Activated T-cell treated with anti-CD3 and anti-CD28 coated beads, Interleukin-2, amount 50 U/mL, for 72 hours (primary cell): ENCODE measurements at regions not wholly inside any gene's neighbourhood (a gene's known extent, or its start where the extent isn't known, plus 50 kb on each side); places are given as distances from the start of the nearest gene placed in this dataset.
"Not testable (repeated sequence)": the region's sequence is repeated elsewhere in the genome, so short reads cannot be mapped to it uniquely, and the experiment has no call there.

ENCODE experiments used
- ATAC-seq, 2 donors: fragments of 150-1000 bp; cut with Tn5 transposase; replicated peaks in 1 of 2; 2 replicates each; pipeline ENCODE4 v1.10.0; 2021; ENCODE audit warnings: moderate library complexity in 2 of 2, mild to moderate bottlenecking in 1 of 2
- DNase-seq, 2 donors: peaks; one replicate each; pipeline ENCODE4 v3.0.0; 2021 to 2022; ENCODE audit warnings: mixed read lengths in 1 of 2
- H3K27ac Mint-ChIP-seq: one replicate; pipeline ENCODE4 v1.8.0; 2022; ENCODE audit warnings: mild to moderate bottlenecking, moderate library complexity, mixed read lengths
- H3K27me3 Mint-ChIP-seq: one replicate; pipeline ENCODE4 v1.8.0; 2022; ENCODE audit warnings: low read depth, mixed read lengths
- H3K36me3 Mint-ChIP-seq, 2 donors: one replicate each; pipeline ENCODE4 v1.8.0; 2022; ENCODE audit warnings: mixed read lengths in 2 of 2, mild to moderate bottlenecking in 1 of 2; ENCODE audit not compliant: insufficient read depth in 2 of 2
- H3K4me1 Mint-ChIP-seq: one replicate; pipeline ENCODE4 v1.8.0; 2022; ENCODE audit warnings: low read depth, mixed read lengths
- H3K4me3 Mint-ChIP-seq, 2 donors: one replicate each; pipeline ENCODE4 v1.8.0; 2022; ENCODE audit warnings: mild to moderate bottlenecking in 2 of 2, mixed read lengths in 2 of 2, moderate library complexity in 2 of 2
- H3K9me3 Mint-ChIP-seq, 2 donors: one replicate each; pipeline ENCODE4 v1.8.0; 2022; ENCODE audit warnings: mixed read lengths in 2 of 2

DNA sequence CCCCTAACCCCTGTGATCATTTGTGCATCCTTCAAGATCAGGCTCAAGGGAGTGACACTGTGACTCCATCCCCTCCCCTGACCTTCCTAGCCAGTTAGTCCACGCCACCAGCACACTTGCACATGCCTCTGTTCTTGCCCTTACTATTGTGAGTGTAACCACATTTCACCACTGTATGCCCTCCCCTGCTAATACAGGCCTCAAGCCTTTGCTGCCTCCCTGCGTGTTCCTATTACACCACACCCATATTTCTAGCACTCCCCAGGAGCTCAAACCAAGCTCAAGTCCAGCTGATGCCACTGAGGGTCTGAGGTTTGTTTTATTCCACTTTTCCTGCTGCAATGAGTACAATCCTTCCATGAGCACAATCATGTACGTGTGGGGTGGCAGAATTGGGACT lies 119.3 kb upstream of the FOXN2 start:
- Mint-ChIP-seq H3K4me1 (peaks cover 1% of the 10 kb centered on the region), H3K9me3 (no peaks in the 10 kb centered on the region), H3K27ac (no peak overlapping the region), H3K36me3 (no peaks in the 10 kb centered on the region), H3K27me3 (no peaks in the 10 kb centered on the region), H3K4me3 (no peak overlapping the region)
- DNase-seq = no peak
- ATAC-seq = no peak

DNA sequence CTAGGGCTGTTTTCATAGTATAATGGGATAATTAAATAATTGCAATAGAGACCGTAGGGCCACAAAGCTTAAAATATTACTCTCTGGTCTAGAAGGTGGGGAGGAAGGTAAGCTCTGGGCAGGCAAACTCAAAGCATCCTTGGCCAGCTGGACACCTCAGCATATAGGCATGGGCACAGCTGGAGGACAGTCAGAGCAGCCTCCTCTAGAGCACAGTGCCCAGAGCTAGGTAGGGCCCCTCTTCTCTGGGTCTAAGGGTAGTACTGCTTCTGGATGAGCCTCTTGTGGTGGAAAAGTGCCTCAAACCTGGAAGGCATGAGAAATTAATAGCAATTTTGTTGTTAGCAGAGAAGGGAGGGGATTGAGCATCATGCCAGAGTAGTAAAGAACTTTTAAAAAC lies 116.9 kb upstream of the FOXN2 start:
- ATAC-seq (no peak), DNase-seq (no peak)
- no peak overlapping the region for H3K27ac Mint-ChIP-seq
- H3K9me3 Mint-ChIP-seq = no peaks in the 10 kb centered on the region
- H3K4me3 Mint-ChIP-seq = no peak overlapping the region
- no peaks in the 10 kb centered on the region for H3K36me3 Mint-ChIP-seq
- H3K4me1 Mint-ChIP-seq = peaks cover 10% of the 10 kb centered on the region
- H3K27me3 Mint-ChIP-seq = no peaks in the 10 kb centered on the region

DNA sequence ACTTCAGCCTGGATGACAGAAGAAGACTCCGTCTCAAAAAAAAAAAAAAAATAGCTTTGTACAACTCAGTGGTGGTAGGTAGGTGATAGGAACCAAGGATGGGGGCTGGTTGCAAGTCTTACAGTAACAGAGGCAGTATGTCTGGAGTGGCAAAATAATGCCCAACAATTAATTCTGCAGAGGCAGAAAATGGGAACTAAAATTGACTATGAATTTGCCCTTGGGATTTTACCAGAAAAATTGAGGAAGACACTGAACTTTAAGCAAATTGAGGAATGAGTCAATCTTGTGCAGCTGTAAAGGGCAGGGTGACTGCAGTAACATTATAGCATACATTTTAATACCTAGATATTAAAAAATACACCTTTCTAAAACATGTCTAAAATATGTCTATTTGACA lies 116.1 kb upstream of the FOXN2 start:
- no peak for DNase-seq
- peaks cover 10% of the 10 kb centered on the region for H3K4me1 Mint-ChIP-seq
- ATAC-seq = no peak
- H3K9me3 Mint-ChIP-seq = no peaks in the 10 kb centered on the region
- H3K4me3 Mint-ChIP-seq = no peak overlapping the region
- H3K36me3 Mint-ChIP-seq = no peaks in the 10 kb centered on the region
- H3K27ac Mint-ChIP-seq = no peak overlapping the region
- no peaks in the 10 kb centered on the region for H3K27me3 Mint-ChIP-seq

DNA sequence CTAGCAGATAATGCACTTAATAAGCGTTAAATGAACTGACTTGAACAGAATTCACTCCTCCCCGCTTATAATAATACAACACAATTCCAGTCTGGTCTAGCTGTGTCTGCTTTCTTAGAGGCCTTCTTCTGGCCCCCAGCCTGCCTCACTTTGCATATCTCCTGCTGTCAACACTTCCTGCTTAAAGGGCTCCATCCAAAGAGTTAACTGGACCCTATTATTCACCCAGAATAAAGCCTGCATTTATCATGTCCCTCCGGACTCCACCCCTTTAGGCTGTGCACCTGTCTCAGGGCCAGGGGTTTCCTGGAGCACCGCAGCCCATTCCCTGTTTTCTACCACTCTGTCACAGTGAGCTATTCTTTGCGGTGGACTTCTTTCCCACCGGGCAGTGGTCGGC lies 115.4 kb upstream of the FOXN2 start:
- DNase-seq (no peak), ATAC-seq (no peak)
- Mint-ChIP-seq H3K36me3 (no peaks in the 10 kb centered on the region), H3K4me1 (peaks cover 10% of the 10 kb centered on the region), H3K4me3 (no peak overlapping the region), H3K9me3 (no peaks in the 10 kb centered on the region), H3K27me3 (no peaks in the 10 kb centered on the region), H3K27ac (no peak overlapping the region)

DNA sequence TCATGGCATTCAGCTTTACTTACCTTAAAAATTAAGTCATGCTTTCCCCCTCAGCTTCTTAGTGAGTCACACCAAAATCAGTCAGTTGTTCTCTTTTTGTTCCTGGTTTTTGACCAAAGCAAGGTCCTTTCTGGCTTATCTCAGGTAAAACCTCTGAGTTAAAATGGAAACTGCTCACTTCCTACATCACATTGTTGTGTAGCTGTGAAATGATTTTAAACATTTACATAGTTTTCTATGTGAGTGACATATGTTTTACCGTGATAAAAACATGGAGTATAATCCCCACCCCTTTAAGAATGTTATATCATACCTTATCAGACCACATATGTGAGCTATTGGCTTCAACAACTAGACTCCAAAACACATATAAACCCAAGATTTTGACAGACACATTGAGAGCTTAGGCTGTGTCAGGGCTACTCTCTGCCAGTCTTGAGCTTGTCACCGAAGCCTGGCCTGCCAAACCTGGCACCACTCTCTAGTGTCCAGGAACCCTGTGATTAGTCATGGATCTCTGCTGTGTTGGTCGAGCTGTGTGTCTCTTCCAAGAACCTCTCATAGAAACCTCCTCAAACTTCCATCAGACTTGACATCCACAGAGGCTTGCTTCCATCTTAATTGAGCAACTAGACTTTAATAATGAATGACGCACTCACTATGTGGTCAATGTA lies 113.7 kb upstream of the FOXN2 start:
- no peak overlapping the region for H3K4me3 Mint-ChIP-seq
- no peak for ATAC-seq
- peaks cover 14% of the 10 kb centered on the region for H3K4me1 Mint-ChIP-seq
- H3K36me3 Mint-ChIP-seq = no peaks in the 10 kb centered on the region
- no peak for DNase-seq
- H3K27me3 Mint-ChIP-seq = no peaks in the 10 kb centered on the region
- no peak overlapping the region for H3K27ac Mint-ChIP-seq
- H3K9me3 Mint-ChIP-seq = no peaks in the 10 kb centered on the region

DNA sequence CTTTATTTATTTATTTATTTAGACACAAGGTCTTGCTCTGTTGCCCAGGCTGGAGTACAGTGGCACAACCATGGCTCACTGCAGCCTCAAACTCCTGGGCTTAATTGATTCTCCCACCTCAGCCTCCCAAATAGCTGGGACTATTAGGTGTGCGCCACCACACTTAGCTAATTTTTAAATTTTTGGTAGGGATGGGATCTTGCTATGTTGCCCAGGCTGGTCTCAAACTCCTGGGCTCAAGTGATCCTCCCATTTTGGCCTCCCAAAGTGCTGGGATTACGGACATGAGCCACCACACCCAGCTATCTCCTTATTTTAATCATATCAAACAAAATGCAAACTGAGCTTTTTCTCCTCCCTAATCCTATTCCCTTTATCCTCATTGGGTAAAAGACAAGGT lies 113.0 kb upstream of the FOXN2 start:
- not testable (repeated sequence) for DNase-seq, H3K36me3 Mint-ChIP-seq, H3K27ac Mint-ChIP-seq, H3K4me3 Mint-ChIP-seq, ATAC-seq, H3K9me3 Mint-ChIP-seq, H3K27me3 Mint-ChIP-seq
- peaks cover 20% of the 10 kb centered on the region for H3K4me1 Mint-ChIP-seq

DNA sequence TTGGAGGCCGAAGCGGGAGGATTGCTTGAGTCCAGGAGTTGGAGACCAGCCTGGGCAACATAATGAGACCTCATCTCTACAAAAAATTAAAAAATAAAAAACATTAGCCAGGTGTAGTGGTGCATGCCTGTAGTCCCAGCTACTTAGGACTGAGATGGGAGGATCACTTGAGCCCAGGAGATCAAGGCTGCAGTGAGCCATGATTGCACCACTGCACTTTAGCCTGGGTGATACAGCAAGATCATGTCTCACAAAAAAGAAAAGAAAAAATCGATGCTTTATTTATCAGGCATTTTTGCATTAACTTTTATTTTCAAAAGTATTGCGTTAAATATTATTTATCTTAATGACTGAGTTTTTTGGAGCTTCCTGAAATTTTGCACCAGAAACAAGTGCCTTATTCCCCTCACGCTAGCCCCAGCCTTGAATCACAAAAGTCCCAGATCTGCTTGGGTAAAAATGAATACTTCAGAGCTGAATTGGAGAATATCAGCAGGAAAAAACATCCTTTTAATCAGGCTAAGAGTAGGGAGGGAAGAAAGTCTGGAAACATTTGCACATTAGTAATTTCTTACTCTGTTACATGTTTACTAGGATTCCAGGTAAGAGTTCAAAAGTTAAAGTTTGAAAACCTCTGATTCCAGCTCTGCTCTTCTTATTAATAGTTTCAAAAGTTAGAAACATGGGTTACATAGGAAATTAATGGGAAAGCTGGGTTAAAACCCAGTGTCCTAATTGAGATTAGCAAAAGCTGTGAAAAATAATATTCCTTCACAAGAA lies 111.4 kb upstream of the FOXN2 start:
- Mint-ChIP-seq H3K9me3 (no peaks in the 10 kb centered on the region), H3K36me3 (no peaks in the 10 kb centered on the region), H3K27me3 (no peaks in the 10 kb centered on the region), H3K4me3 (no peak overlapping the region), H3K4me1 (peaks cover 20% of the 10 kb centered on the region), H3K27ac (no peak overlapping the region)
- no peak for ATAC-seq
- DNase-seq = no peak

DNA sequence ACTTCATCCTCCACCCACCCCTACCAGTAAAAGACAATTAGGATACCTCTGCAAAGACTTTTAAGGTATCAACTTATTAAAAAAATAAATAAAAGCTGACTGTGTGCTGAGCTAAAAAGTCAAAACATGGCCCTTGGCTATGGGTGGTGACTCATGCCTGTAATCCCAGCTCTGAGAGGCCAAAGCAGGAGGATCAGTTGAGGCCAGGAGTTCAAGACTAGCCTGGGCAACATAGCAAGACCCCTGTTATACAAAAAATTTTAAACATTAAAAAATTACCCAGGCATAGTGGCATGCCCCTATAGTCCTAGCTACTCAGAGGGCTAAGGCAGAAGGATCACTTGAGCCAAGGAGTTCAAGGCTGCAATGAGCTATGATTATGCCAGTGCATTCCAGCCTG lies 110.8 kb upstream of the FOXN2 start:
- no peak overlapping the region for H3K4me3 Mint-ChIP-seq
- ATAC-seq (no peak), DNase-seq (no peak)
- no peaks in the 10 kb centered on the region for H3K9me3 Mint-ChIP-seq
- H3K27ac Mint-ChIP-seq = no peak overlapping the region
- H3K4me1 Mint-ChIP-seq = peaks cover 20% of the 10 kb centered on the region
- no peaks in the 10 kb centered on the region for H3K36me3 Mint-ChIP-seq
- H3K27me3 Mint-ChIP-seq = no peaks in the 10 kb centered on the region

DNA sequence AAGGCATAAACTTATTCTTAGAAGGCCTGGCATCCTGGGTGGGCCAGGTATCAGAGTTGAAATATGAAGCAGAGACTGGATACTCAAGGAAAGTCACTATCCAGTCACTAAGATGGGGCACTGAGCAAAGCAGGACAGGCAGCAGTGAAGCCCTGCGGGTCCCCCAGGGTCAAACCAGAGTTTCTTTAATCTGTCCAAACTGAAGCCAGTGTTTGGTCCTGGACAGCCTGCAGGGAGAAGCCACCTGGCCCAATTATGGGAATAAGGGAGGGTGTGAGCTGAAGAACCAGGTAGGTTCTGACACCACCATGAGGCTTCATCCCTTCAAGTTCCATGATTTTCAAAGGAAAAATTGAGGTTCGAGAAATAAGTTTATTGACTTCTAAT lies 109.7 kb upstream of the FOXN2 start:
- H3K9me3 Mint-ChIP-seq = no peaks in the 10 kb centered on the region
- DNase-seq = no peak
- H3K4me1 Mint-ChIP-seq = peaks cover 31% of the 10 kb centered on the region
- no peak for ATAC-seq
- H3K4me3 Mint-ChIP-seq = no peak overlapping the region
- no peaks in the 10 kb centered on the region for H3K36me3 Mint-ChIP-seq
- H3K27ac Mint-ChIP-seq = no peak overlapping the region
- no peaks in the 10 kb centered on the region for H3K27me3 Mint-ChIP-seq

DNA sequence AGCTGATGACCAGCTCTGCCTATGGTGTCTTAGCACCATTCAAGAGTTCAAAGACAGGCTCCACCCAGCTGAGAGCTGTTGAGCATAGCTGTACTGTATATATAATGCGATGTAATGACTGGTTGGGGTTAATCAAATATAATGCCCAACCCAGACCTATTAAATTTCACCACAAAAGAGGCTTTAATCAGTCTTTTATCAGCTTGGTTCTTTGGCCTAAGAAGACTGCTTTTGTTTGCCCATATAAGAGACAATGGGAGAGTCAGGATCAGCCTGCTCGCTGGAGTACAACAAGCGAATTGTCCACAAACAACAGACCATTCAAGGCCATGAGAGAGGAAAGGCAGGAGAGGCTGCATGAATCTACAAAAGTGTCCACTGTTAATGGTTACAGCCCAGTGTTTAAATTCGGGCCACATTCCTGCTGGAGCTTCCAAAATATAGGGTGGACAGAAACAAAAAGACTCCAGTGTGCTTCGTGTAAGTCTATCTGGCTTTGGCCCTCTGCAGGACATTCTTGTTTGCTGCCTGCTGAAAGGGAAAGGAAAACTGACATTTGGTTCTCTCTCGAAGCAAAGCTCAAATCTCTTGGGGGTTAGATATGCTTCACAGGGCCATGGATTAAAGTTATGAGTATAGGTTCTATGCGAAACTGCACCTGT lies 109.2 kb upstream of the FOXN2 start:
- Mint-ChIP-seq H3K36me3 (no peaks in the 10 kb centered on the region), H3K4me3 (no peak overlapping the region), H3K9me3 (no peaks in the 10 kb centered on the region), H3K27ac (no peak overlapping the region), H3K27me3 (no peaks in the 10 kb centered on the region), H3K4me1 (peaks cover 28% of the 10 kb centered on the region)
- ATAC-seq (no peak), DNase-seq (no peak)

DNA sequence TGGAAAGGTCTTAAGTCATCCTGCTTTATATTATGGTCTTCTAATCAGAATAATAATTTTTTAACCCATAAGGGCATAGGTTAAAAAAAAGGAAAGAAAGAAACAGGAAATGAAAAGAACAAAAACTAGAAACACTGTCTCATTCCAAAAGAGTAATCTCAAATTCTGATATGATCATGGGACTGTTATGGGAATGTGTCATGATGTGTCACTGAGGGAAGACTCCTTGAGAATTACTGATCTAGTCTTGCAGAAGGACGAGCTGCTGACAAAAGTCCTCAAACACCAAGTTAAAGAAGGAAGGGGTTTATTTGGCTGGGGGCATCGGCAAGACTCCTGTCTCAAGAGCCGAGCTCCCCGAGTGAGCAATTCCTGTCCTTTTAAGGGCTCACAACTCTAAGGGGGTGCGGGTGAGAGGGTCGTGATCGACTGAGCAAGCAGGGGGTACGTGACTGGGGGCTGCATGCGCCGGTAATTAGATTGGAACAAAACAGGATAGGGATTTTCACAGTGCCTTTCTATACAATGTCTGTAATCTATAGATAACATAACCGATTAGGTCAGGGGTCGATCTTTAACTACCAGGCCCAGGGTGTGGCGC lies 108.3 kb upstream of the FOXN2 start:
- not testable (repeated sequence) for ATAC-seq, H3K27ac Mint-ChIP-seq, H3K4me3 Mint-ChIP-seq, H3K36me3 Mint-ChIP-seq, H3K27me3 Mint-ChIP-seq, H3K9me3 Mint-ChIP-seq, DNase-seq
- H3K4me1 Mint-ChIP-seq = peaks cover 21% of the 10 kb centered on the region

DNA sequence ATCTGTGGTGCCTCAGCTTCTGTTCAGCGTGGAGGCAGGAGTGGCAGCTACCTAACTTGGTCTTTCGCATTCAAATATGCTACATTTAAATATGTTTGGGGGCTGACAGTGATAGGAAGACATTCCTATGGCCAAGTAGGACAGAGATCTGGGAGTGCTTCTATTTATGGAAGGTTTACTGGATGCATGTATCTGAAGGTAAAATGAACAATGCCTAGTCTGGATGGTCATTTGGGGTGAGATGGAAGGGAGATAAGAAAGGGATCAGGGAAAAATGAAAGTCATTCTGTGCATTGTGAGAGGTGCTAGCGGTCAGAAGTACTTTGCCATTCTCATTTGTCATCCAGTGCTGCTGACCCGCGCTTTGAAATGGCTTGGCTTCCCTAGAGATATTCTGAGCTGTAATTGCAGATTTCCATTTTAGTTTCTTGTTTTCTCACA lies 107.3 kb upstream of the FOXN2 start:
- peaks cover 21% of the 10 kb centered on the region for H3K4me1 Mint-ChIP-seq
- ATAC-seq (no peak), DNase-seq (no peak)
- no peaks in the 10 kb centered on the region for H3K36me3 Mint-ChIP-seq
- H3K27me3 Mint-ChIP-seq = no peaks in the 10 kb centered on the region
- H3K27ac Mint-ChIP-seq = no peak overlapping the region
- no peak overlapping the region for H3K4me3 Mint-ChIP-seq
- H3K9me3 Mint-ChIP-seq = no peaks in the 10 kb centered on the region

DNA sequence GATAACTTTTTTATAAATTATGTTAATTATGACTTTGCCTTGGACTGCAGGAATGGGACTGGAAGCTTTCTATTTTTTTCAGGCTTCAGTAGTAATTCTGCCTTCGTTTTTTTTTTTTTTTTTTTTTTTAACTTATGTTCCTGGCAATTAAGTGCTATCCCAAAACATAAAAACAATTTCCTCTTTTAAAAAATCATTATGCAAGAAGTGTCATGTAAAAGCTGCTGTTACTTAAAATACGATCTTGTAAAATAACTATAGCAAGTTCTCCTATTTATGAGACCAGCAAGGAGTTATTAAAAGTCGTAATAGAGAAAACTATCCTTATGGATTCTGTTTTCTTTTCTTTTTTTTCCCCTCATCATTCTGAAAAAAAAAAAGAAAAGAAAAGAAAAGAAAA lies 106.6 kb upstream of the FOXN2 start:
- Mint-ChIP-seq H3K4me1 (peaks cover 21% of the 10 kb centered on the region), H3K27me3 (no peaks in the 10 kb centered on the region), H3K27ac (no peak overlapping the region), H3K4me3 (no peak overlapping the region), H3K9me3 (no peaks in the 10 kb centered on the region), H3K36me3 (no peaks in the 10 kb centered on the region)
- ATAC-seq (no peak), DNase-seq (no peak)
